Uterus (tissue), 2 donors: ENCODE measurements at regions not wholly inside any gene's neighbourhood (a gene's known extent, or its start where the extent isn't known, plus 50 kb on each side); places are given as distances from the start of the nearest gene placed in this dataset.

Experiments
- POLR2A ChIP-seq, 2 donors: fragments of 450-650 bp; IDR thresholded peaks; one replicate each; pipeline ENCODE4 v1.6.1; 2016; ENCODE audit warnings: antibody characterized with exemption in 2 of 2, mild to moderate bottlenecking in 1 of 2, moderate library complexity in 1 of 2
- TF ChIP-seq, protein P1 (sequence below), 4 experiments: fragments of 200-600 bp in 2 of 4; fragments of 450-650 bp in 2 of 4; sonication (generic) in 2 of 4; IDR thresholded peaks; one replicate each; pipeline ENCODE4 v1.5.1; 2016 to 2019; ENCODE audit warnings: antibody characterized with exemption in 4 of 4, mild to moderate bottlenecking in 2 of 4, moderate library complexity in 1 of 4

DNA sequence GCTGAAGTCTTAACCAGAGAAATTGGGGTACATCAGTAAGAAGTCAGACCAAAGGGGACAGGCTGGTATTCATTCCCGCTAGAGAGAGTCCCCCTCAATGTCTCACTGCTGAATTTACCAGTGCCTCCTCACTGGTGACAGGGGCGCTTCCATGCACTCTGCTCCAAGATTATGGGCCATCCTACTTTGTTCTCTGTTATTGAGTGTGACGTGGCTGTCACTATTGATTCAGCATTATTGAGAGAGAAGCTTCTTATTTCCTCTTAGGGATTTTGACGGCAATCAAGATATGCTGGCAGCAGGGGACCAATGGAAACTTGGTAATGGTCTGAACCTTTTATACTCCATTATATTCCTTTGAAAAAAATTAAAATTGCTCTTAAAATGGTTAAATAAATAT is 118.6 kb downstream of the SYF2 start:
- TF ChIP-seq, protein P1, sequence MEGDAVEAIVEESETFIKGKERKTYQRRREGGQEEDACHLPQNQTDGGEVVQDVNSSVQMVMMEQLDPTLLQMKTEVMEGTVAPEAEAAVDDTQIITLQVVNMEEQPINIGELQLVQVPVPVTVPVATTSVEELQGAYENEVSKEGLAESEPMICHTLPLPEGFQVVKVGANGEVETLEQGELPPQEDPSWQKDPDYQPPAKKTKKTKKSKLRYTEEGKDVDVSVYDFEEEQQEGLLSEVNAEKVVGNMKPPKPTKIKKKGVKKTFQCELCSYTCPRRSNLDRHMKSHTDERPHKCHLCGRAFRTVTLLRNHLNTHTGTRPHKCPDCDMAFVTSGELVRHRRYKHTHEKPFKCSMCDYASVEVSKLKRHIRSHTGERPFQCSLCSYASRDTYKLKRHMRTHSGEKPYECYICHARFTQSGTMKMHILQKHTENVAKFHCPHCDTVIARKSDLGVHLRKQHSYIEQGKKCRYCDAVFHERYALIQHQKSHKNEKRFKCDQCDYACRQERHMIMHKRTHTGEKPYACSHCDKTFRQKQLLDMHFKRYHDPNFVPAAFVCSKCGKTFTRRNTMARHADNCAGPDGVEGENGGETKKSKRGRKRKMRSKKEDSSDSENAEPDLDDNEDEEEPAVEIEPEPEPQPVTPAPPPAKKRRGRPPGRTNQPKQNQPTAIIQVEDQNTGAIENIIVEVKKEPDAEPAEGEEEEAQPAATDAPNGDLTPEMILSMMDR (IDR thresholded peaks at IDR 0.05), result no peak
- no peak for TF ChIP-seq POLR2A (IDR thresholded peaks at IDR 0.05)
